ENCODE measurements at regions not wholly inside any gene's neighbourhood (a gene's known extent, or its start where the extent isn't known, plus 50 kb on each side); places are given as distances from the start of the nearest gene placed in this dataset.

DNA sequence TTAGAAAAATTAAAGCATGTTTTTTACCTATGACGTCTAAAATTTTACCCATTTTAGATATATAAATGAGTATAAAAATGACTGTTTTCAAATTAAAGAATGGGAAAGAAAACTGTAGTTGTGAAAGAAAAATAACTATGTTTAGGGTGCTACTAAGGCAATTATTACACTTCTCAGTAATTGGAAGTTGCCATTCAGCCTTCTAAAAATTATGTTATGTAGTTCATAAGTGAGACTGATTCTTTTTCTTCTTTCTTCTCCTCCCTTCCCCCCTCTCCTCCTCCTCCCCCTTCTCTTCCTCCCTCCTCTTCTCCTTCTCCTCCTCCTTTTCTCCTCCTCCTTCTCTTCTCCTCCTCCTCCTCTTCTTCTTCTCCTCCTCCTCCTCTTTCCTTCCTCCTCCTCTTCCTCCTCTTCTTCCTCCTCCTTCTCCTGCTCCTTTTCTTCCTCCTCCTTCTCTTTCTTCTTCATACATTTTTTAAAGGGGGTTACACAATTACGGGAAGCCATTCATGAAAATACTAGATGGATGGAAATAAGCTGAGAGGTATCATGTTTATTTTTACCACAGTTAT lies 223.6 kb downstream of the CETN3 start:
- TF ChIP-seq SMC3 (IDR thresholded peaks at IDR 0.05; ENCODE audit: low read depth, low read length): no peak
- no peak for TF ChIP-seq MXI1 (IDR thresholded peaks at IDR 0.05; ENCODE audit: borderline replicate concordance, low read depth, low read length)
- TF ChIP-seq, protein P1, sequence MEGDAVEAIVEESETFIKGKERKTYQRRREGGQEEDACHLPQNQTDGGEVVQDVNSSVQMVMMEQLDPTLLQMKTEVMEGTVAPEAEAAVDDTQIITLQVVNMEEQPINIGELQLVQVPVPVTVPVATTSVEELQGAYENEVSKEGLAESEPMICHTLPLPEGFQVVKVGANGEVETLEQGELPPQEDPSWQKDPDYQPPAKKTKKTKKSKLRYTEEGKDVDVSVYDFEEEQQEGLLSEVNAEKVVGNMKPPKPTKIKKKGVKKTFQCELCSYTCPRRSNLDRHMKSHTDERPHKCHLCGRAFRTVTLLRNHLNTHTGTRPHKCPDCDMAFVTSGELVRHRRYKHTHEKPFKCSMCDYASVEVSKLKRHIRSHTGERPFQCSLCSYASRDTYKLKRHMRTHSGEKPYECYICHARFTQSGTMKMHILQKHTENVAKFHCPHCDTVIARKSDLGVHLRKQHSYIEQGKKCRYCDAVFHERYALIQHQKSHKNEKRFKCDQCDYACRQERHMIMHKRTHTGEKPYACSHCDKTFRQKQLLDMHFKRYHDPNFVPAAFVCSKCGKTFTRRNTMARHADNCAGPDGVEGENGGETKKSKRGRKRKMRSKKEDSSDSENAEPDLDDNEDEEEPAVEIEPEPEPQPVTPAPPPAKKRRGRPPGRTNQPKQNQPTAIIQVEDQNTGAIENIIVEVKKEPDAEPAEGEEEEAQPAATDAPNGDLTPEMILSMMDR (conservative IDR thresholded peaks at IDR 0.05; ENCODE audit: low read depth, low read length): no peak
- no peak for TF ChIP-seq FOS (IDR thresholded peaks at IDR 0.05; ENCODE audit: low read depth, low read length)
- TF ChIP-seq POLR2A (IDR thresholded peaks at IDR 0.05; ENCODE audit: low read depth, low read length): no peak
- TF ChIP-seq CEBPB (IDR thresholded peaks at IDR 0.05; ENCODE audit: low read depth, low read length): no peak
- no peak for TF ChIP-seq RAD21 (IDR thresholded peaks at IDR 0.05; ENCODE audit: low read length)
- TF ChIP-seq, protein P2, sequence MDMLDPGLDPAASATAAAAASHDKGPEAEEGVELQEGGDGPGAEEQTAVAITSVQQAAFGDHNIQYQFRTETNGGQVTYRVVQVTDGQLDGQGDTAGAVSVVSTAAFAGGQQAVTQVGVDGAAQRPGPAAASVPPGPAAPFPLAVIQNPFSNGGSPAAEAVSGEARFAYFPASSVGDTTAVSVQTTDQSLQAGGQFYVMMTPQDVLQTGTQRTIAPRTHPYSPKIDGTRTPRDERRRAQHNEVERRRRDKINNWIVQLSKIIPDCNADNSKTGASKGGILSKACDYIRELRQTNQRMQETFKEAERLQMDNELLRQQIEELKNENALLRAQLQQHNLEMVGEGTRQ (IDR thresholded peaks at IDR 0.05; ENCODE audit: low read depth, low read length): no peak
- TF ChIP-seq, protein P3, sequence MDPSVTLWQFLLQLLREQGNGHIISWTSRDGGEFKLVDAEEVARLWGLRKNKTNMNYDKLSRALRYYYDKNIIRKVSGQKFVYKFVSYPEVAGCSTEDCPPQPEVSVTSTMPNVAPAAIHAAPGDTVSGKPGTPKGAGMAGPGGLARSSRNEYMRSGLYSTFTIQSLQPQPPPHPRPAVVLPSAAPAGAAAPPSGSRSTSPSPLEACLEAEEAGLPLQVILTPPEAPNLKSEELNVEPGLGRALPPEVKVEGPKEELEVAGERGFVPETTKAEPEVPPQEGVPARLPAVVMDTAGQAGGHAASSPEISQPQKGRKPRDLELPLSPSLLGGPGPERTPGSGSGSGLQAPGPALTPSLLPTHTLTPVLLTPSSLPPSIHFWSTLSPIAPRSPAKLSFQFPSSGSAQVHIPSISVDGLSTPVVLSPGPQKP (IDR thresholded peaks at IDR 0.05; ENCODE audit: borderline replicate concordance, low read depth, low read length): no peak
- no peak for TF ChIP-seq RCOR1 (IDR thresholded peaks at IDR 0.05; ENCODE audit: insufficient replicate concordance, low read length)
- TF ChIP-seq MAFK (IDR thresholded peaks at IDR 0.05; ENCODE audit: low read depth, low read length): no peak
- TF ChIP-seq BHLHE40 (IDR thresholded peaks at IDR 0.05; ENCODE audit: low read depth, low read length): no peak
- TF ChIP-seq CHD1 (IDR thresholded peaks at IDR 0.05; ENCODE audit: low read depth, low read length): no peak
